Tibial nerve (tissue), 4 donors: ENCODE measurements at regions not wholly inside any gene's neighbourhood (a gene's known extent, or its start where the extent isn't known, plus 50 kb on each side); places are given as distances from the start of the nearest gene placed in this dataset.

Experiments used
- DNase-seq, 2 donors: peaks; one replicate each; pipeline ENCODE4 v3.0.0-alpha.2; 2019; ENCODE audit warnings: low spot score in 2 of 2
- H3K27ac ChIP-seq, 4 donors: fragments of 200-600 bp; sonication (generic) in 3 of 4; one replicate each; pipeline ENCODE4 v1.5.1; 2017 to 2019; ENCODE audit warnings: mild to moderate bottlenecking in 1 of 4
- H3K27me3 ChIP-seq, 2 donors: fragments of 200-600 bp; sonication (generic) in 1 of 2; one replicate each; pipeline versions ENCODE4 v1.5.1 to v1.6.0; 2017 to 2019
- H3K36me3 ChIP-seq, 3 donors: fragments of 200-600 bp; sonication (generic); one replicate each; pipeline ENCODE4 v1.5.1; 2018 to 2019
- H3K4me1 ChIP-seq, 4 donors: fragments of 200-600 bp; sonication (generic) in 3 of 4; one replicate each; pipeline ENCODE4 v1.5.1; 2017 to 2019
- H3K4me3 ChIP-seq, 4 donors: fragments of 200-600 bp; sonication (generic) in 3 of 4; one replicate each; pipeline ENCODE4 v1.5.1; 2017 to 2019; ENCODE audit warnings: mild to moderate bottlenecking in 1 of 4, moderate library complexity in 1 of 4
- H3K9me3 ChIP-seq, 4 donors: fragments of 200-600 bp; sonication (generic) in 3 of 4; one replicate each; pipeline ENCODE4 v1.5.1; 2017 to 2019
- EP300 ChIP-seq, 2 donors: sonication (generic); formaldehyde crosslinking; IDR thresholded peaks; one replicate each; pipeline ENCODE4 v1.6.1; 2017; ENCODE audit warnings: antibody characterized with exemption in 2 of 2, mild to moderate bottlenecking in 1 of 2
- POLR2A ChIP-seq, 2 donors: fragments of 450-650 bp; IDR thresholded peaks; one replicate each; pipeline ENCODE4 v1.6.1; 2017; ENCODE audit warnings: antibody characterized with exemption in 2 of 2, mild to moderate bottlenecking in 2 of 2, moderate library complexity in 2 of 2
- WGBS, 2 donors: methylation state at CpG; one replicate each; pipeline ENCODE4 v1.1.5; 2018; 5-methylcytosine and 5-hydroxymethylcytosine counted together
- TF ChIP-seq, protein P1 (sequence below), 5 experiments: fragments of 200-600 bp in 3 of 5; fragments of 450-650 bp in 2 of 5; sonication (generic) in 3 of 5; IDR thresholded peaks; one replicate each; pipeline ENCODE4 v1.5.1; 2016 to 2019; ENCODE audit warnings: antibody characterized with exemption in 5 of 5, mild to moderate bottlenecking in 3 of 5, moderate library complexity in 2 of 5

DNA sequence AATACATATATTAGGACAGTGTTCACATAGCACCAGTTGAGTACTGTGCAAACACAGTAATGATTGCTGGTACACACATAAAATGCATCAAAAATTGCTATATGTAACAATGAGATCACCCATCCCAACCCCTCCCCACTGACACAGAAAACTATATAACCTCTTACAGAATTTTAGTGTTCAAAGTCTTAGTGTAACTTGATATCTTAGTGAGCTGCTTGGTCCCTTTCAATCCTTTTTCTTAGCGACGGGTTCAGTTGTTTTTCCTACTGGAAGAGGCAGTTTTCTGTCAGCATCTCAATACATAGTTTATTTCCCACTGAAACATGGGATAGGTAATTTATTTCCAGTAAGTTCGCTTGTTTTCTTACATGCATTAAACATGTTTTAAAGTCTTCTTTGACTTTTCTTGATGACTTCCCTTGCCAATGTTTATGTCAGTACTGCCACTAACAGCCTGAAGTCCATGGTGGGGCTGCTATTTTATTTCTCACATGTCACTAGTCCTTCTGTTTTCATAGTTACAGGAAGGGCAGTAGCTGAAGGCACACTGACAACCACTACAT, 96.4 kb upstream of the FOXC1 start:
- no peak overlapping the region for H3K27ac ChIP-seq
- no peak overlapping the region for H3K4me3 ChIP-seq
- whole genome bisulfite sequencing, 2 donors = 43 to 52% methylated on average over 3 of the region's 3 CpGs
- TF ChIP-seq POLR2A (IDR thresholded peaks at IDR 0.05) = no peak
- TF ChIP-seq, protein P1, sequence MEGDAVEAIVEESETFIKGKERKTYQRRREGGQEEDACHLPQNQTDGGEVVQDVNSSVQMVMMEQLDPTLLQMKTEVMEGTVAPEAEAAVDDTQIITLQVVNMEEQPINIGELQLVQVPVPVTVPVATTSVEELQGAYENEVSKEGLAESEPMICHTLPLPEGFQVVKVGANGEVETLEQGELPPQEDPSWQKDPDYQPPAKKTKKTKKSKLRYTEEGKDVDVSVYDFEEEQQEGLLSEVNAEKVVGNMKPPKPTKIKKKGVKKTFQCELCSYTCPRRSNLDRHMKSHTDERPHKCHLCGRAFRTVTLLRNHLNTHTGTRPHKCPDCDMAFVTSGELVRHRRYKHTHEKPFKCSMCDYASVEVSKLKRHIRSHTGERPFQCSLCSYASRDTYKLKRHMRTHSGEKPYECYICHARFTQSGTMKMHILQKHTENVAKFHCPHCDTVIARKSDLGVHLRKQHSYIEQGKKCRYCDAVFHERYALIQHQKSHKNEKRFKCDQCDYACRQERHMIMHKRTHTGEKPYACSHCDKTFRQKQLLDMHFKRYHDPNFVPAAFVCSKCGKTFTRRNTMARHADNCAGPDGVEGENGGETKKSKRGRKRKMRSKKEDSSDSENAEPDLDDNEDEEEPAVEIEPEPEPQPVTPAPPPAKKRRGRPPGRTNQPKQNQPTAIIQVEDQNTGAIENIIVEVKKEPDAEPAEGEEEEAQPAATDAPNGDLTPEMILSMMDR (IDR thresholded peaks at IDR 0.05) = no peak
- no peak for TF ChIP-seq EP300 (IDR thresholded peaks at IDR 0.05)
- DNase-seq = no peak
- H3K36me3 ChIP-seq = no peaks in the 10 kb centered on the region
- H3K27me3 ChIP-seq = no peaks in the 10 kb centered on the region
- H3K4me1 ChIP-seq = no peaks in the 10 kb centered on the region
- H3K9me3 ChIP-seq = peaks cover 0 to 17% (median 0%) of the 10 kb centered on the region in 4 donors

DNA sequence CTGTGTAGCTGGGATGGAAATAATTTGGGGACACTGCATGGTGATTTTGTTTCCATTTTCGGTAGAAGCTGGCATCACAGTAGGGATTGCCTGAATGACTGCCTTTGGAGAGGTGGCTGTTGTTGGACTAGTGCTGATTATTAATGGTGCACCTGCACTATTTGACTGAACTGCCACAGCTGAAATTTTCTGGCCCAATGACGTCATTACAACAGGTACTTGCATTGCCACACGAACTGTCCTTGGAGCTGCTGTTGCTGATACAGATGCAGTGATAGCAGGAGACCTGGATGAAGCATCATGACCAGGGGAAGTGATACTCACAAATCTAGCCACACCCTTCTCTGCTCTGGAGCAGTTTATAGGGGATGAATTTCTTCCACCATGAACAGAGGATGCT, 95.6 kb upstream of the FOXC1 start:
- Histone ChIP-seq H3K4me3 (no peak overlapping the region), H3K27me3 (no peaks in the 10 kb centered on the region), H3K9me3 (peaks cover 0 to 22% (median 0%) of the 10 kb centered on the region in 4 donors), H3K27ac (no peak overlapping the region), H3K4me1 (no peaks in the 10 kb centered on the region), H3K36me3 (no peaks in the 10 kb centered on the region)
- 78 to 88% methylated on average over 3 of the region's 3 CpGs for WGBS, 2 donors
- TF ChIP-seq POLR2A (IDR thresholded peaks at IDR 0.05) = no peak
- TF ChIP-seq, protein P1 (IDR thresholded peaks at IDR 0.05) = no peak
- TF ChIP-seq EP300 (IDR thresholded peaks at IDR 0.05) = no peak
- DNase-seq = no peak

GRCh38 chr6:1515280-1515679, 94.4 kb upstream of the FOXC1 start:
- TF ChIP-seq, protein P1 (IDR thresholded peaks at IDR 0.05) = no peak
- TF ChIP-seq POLR2A (IDR thresholded peaks at IDR 0.05) (no peak), EP300 (IDR thresholded peaks at IDR 0.05) (no peak)
- Histone ChIP-seq H3K36me3 (no peaks in the 10 kb centered on the region), H3K4me1 (no peaks in the 10 kb centered on the region), H3K9me3 (peaks cover 0 to 26% (median 0%) of the 10 kb centered on the region in 4 donors), H3K4me3 (no peak overlapping the region), H3K27ac (no peak overlapping the region), H3K27me3 (no peaks in the 10 kb centered on the region)
- no peak for DNase-seq
- 85 to 86% methylated on average over 22 to 31 of the region's 31 CpGs for WGBS, 2 donors

- 97 to 99% methylated on average over 4 of the region's 4 CpGs for WGBS, 2 donors
- no peak overlapping the region for H3K27ac ChIP-seq
These were observed 93.9 kb upstream of the FOXC1 start for GRCh38 chr6:1515781-1516180.

More at GRCh38 chr6:1515781-1516180, 93.9 kb upstream of the FOXC1 start:
- no peaks in the 10 kb centered on the region for H3K27me3 ChIP-seq
- no peaks in the 10 kb centered on the region for H3K36me3 ChIP-seq
- peaks cover 0 to 26% (median 0%) of the 10 kb centered on the region in 4 donors for H3K9me3 ChIP-seq
- TF ChIP-seq POLR2A (IDR thresholded peaks at IDR 0.05) (no peak), EP300 (IDR thresholded peaks at IDR 0.05) (no peak)
- TF ChIP-seq, protein P1 (IDR thresholded peaks at IDR 0.05) = no peak
- H3K4me3 ChIP-seq = no peak overlapping the region
- no peaks in the 10 kb centered on the region for H3K4me1 ChIP-seq
- DNase-seq = no peak
